Osteoblast (primary cell): ENCODE measurements at regions not wholly inside any gene's neighbourhood (a gene's known extent, or its start where the extent isn't known, plus 50 kb on each side); places are given as distances from the start of the nearest gene placed in this dataset.
A peak's percentile ranks its signal among the peaks of the same experiment; 100 is the strongest.
"Not testable (repeated sequence)": the region's sequence is repeated elsewhere in the genome, so short reads cannot be mapped to it uniquely, and the experiment has no call there.

Experiments
- DNase-seq: peaks from one replicate; pipeline ENCODE4 v3.0.0; 2011; ENCODE audit warnings: low spot score, mixed read lengths; ENCODE audit not compliant: insufficient read length; ENCODE audit errors: missing footprints
- H2AFZ ChIP-seq: 2 replicates; pipeline ENCODE4 v1.6.0; 2011; ENCODE audit warnings: mild to moderate bottlenecking, low read length
- H3K27ac ChIP-seq: 2 replicates; pipeline ENCODE4 v1.5.1; 2011; ENCODE audit warnings: mild to moderate bottlenecking, low read depth, low read length, moderate library complexity
- H3K27me3 ChIP-seq: 2 replicates; pipeline ENCODE4 v1.6.0; 2012; ENCODE audit warnings: mild to moderate bottlenecking, control low read depth, inconsistent platforms, low read length, moderate library complexity; ENCODE audit not compliant: insufficient read depth
- H3K36me3 ChIP-seq: 2 replicates; pipeline ENCODE4 v1.5.1; 2011; ENCODE audit warnings: mild to moderate bottlenecking, low read length, control low read depth, moderate library complexity; ENCODE audit not compliant: insufficient read depth
- H3K4me1 ChIP-seq: 2 replicates; pipeline ENCODE4 v1.5.1; 2011; ENCODE audit warnings: mild to moderate bottlenecking, low read length, control low read depth, moderate library complexity; ENCODE audit not compliant: insufficient read depth
- H3K4me2 ChIP-seq: 2 replicates; pipeline ENCODE4 v1.6.0; 2011; ENCODE audit warnings: mild to moderate bottlenecking, low read length; ENCODE audit not compliant: insufficient read depth
- H3K4me3 ChIP-seq: fragments of 200-600 bp; sonication (generic); 3 replicates; pipeline ENCODE4 v1.5.1; 2012; ENCODE audit warnings: mild to moderate bottlenecking, low read length, inconsistent platforms; ENCODE audit not compliant: insufficient read depth
- H3K79me2 ChIP-seq: 2 replicates; pipeline ENCODE4 v1.6.0; 2012; ENCODE audit warnings: mild to moderate bottlenecking, low read length, control low read depth, inconsistent platforms; ENCODE audit not compliant: insufficient read depth
- H3K9me3 ChIP-seq: 2 replicates; pipeline ENCODE4 v1.5.1; 2011; ENCODE audit warnings: low read depth, low read length, control low read depth
- H4K20me1 ChIP-seq: 2 replicates; pipeline ENCODE4 v1.6.0; 2012; ENCODE audit warnings: mild to moderate bottlenecking, low read length, control low read depth; ENCODE audit not compliant: insufficient read depth
- TF ChIP-seq, protein P1 (sequence below): IDR thresholded peaks from 2 replicates; pipeline ENCODE4 v1.5.1; 2011; ENCODE audit warnings: mild to moderate bottlenecking, low read depth, low read length, moderate library complexity; ENCODE audit errors: extremely low read depth

DNA sequence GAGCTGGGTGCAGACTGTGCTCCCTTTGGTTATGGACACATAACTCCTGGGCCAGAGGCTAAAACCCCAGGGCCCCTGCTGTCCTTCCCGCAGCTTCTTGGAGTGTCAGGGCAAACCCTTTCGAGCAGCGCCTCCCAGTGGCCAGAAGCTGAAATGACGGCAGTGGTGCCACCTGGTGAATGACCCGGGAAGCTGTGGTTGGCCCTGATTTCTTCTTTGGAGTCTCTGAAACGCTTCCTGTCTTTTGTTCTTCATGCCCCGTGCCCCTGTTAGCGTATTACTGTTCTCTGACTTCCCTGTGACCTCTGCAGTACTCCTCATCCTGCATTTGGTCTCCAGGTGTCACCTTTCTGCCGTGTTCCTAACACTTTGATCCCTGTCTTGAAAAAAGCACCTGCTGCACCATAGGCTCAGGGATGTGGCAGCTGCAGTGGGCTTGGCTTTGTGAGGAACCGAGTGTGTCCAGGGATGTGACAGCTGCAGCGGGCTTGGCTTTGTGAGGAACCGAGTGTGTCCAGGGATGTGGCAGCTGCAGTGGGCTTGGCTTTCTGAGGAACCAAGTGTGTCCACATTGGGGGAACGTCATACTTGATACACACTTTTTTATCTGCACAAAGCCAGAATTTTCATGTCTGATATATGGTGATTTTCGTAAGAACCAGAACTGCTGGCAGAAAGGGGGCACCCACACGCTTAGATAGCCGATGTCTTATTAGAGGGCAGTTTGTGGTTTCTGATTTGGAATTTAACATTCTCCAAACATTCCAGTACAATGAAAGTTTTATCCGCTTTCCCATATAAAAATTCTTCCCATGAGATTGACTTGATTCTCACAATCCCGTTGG, 241.8 kb upstream of the FRG2C start:
- Histone ChIP-seq H3K4me2 (peak overlapping the region; percentile 28), H3K27ac (peak overlapping the region; percentile 81), H3K4me1 (peaks cover 11% of the 10 kb centered on the region), H3K36me3 (peaks cover 10% of the 10 kb centered on the region)
- H2AFZ ChIP-seq, DNase-seq, H3K9me3 ChIP-seq, H3K79me2 ChIP-seq, H3K27me3 ChIP-seq, H4K20me1 ChIP-seq, H3K4me3 ChIP-seq: not testable (repeated sequence)
- TF ChIP-seq, protein P1, sequence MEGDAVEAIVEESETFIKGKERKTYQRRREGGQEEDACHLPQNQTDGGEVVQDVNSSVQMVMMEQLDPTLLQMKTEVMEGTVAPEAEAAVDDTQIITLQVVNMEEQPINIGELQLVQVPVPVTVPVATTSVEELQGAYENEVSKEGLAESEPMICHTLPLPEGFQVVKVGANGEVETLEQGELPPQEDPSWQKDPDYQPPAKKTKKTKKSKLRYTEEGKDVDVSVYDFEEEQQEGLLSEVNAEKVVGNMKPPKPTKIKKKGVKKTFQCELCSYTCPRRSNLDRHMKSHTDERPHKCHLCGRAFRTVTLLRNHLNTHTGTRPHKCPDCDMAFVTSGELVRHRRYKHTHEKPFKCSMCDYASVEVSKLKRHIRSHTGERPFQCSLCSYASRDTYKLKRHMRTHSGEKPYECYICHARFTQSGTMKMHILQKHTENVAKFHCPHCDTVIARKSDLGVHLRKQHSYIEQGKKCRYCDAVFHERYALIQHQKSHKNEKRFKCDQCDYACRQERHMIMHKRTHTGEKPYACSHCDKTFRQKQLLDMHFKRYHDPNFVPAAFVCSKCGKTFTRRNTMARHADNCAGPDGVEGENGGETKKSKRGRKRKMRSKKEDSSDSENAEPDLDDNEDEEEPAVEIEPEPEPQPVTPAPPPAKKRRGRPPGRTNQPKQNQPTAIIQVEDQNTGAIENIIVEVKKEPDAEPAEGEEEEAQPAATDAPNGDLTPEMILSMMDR: peak; percentile 58

DNA sequence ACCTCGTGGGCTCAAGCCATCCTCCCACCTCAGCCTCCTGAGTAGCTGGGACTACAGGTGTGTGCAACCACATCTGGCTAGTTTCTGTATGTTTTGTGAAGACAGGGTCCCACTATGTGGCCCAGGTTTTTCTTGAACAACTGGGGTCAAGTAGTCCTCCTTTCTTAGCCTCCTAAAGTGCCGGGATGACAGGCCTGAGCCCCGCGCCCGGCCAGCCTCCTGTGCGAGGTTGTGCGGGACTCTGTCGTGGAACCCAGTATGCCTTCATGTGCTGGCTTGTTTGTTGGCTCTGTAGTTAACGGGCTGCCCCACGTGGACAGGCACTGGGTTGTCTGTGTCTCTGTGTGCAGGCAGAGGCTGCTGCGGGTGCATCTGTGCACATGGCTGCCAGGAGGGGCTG, 238.7 kb upstream of the FRG2C start:
- H3K9me3 ChIP-seq, H3K27ac ChIP-seq, H3K79me2 ChIP-seq, H2AFZ ChIP-seq, H3K4me2 ChIP-seq, H3K27me3 ChIP-seq, H3K4me3 ChIP-seq, DNase-seq: not testable (repeated sequence)
- peaks cover 30% of the 10 kb centered on the region for H3K36me3 ChIP-seq
- H4K20me1 ChIP-seq: peaks cover 13% of the 10 kb centered on the region
- peaks cover 22% of the 10 kb centered on the region for H3K4me1 ChIP-seq

DNA sequence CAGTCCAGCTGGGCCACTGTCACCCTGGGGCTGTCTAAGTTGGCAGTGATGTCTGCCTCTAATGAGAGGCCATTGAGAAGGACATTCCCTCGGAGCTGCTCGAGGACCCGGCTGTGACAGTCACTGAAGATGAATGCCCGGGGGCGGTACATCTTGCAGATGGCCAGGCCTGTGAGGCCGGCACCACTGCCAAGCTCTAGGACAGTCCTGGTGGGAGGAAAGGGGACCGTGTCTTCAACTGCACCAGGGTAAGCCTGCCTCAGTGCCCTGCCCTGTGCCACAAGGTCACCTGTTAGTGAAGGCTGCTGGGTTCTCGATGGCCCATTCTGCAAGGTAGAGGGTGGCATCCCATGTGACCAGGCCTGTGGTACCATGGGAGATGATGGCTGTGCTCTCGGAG, 236.6 kb upstream of the FRG2C start:
- not testable (repeated sequence) for H3K79me2 ChIP-seq, H3K9me3 ChIP-seq, H3K27ac ChIP-seq, H3K27me3 ChIP-seq, DNase-seq, H3K4me2 ChIP-seq, H3K4me3 ChIP-seq, H2AFZ ChIP-seq
- peaks cover 13% of the 10 kb centered on the region for H4K20me1 ChIP-seq
- peaks cover 36% of the 10 kb centered on the region for H3K36me3 ChIP-seq
- H3K4me1 ChIP-seq: peaks cover 28% of the 10 kb centered on the region

DNA sequence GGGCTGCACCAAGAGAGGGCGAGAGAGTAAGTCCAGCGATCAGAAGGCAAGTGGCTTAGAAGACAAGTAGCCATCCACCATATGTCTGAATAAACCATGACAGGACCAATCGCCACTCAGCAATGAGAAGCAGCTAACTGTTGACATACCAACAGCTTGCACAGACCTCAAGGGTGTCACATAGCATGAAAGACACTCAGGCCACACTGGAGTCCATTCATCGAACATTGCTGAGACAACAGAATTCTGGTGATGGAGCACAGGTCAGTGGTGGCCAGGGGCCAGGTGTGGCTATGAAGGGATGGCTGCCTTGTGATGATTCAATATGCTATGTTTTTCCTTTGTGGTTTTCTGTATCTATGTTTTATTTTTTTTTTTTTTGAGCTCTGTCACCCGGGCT, 236.2 kb upstream of the FRG2C start:
- Histone ChIP-seq H3K4me1 (peaks cover 25% of the 10 kb centered on the region), H4K20me1 (peaks cover 13% of the 10 kb centered on the region), H3K36me3 (peaks cover 36% of the 10 kb centered on the region)
- DNase-seq, H2AFZ ChIP-seq, H3K9me3 ChIP-seq, H3K79me2 ChIP-seq, H3K4me2 ChIP-seq, H3K4me3 ChIP-seq, H3K27ac ChIP-seq, H3K27me3 ChIP-seq: not testable (repeated sequence)

DNA sequence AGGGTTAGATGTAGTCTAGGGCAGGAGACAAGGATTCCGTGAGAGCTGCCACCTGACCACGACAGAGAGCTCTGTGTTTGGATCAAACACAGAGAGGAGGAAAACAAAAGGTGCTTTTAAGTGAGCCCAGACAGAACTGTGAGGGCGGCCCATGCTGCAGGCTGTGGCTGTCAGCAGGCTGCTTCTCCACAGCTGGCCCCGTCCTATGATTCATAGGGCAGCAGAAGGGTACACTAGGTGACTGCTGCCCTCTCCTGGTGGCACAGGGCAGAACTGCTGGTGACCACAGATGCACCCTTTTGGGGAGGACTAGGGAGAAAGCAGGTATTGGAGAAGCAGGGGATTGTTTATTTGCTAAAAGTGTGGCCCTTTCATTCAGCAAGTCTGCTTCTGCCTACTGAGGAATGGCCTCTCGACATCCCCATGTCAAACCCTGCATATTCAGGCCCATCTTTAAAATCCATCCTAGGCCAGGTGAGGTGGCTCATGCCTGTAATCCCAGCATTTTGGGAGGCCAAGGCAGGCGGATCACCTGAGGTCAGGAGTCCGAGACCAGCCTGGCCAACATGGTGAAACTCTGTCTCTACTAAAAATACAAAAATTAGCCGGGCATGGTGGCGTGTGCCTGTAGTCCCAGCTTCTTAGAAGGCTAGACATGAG, 234.4 kb upstream of the FRG2C start:
- not testable (repeated sequence) for H3K4me3 ChIP-seq, H3K4me2 ChIP-seq, H2AFZ ChIP-seq, H3K9me3 ChIP-seq, H3K79me2 ChIP-seq, H3K27me3 ChIP-seq
- Histone ChIP-seq H4K20me1 (peaks cover 13% of the 10 kb centered on the region), H3K4me1 (peaks cover 33% of the 10 kb centered on the region), H3K36me3 (peaks cover 32% of the 10 kb centered on the region), H3K27ac (peak overlapping the region; percentile 48)
- TF ChIP-seq, protein P1: peak; percentile 67
- DNase-seq: peak; percentile 81

DNA sequence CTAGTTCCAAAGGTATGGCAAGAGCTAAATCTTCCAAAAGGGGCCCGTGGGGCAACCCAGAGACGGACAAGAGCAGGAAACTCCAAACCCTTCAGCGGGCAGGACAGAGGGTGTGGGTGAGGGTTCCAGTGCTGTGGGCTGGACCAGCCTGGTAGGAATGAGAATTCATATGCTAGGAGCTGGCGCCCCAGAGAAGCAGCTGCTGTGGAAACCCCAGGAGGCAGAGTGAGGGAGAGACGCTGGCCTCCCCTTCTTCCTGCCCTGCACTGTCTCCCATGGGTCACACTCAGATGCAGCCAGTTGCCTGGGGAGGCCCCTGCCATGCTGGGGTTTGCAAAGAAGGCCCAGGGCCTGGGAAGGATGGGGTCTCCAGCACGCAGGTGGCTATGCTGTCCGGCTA, 233.7 kb upstream of the FRG2C start:
- not testable (repeated sequence) for H3K4me3 ChIP-seq, H3K79me2 ChIP-seq, H3K9me3 ChIP-seq, H3K27me3 ChIP-seq, H2AFZ ChIP-seq, DNase-seq, H3K4me2 ChIP-seq, H3K27ac ChIP-seq
- peaks cover 13% of the 10 kb centered on the region for H4K20me1 ChIP-seq
- H3K36me3 ChIP-seq: peaks cover 32% of the 10 kb centered on the region
- H3K4me1 ChIP-seq: peaks cover 33% of the 10 kb centered on the region

DNA sequence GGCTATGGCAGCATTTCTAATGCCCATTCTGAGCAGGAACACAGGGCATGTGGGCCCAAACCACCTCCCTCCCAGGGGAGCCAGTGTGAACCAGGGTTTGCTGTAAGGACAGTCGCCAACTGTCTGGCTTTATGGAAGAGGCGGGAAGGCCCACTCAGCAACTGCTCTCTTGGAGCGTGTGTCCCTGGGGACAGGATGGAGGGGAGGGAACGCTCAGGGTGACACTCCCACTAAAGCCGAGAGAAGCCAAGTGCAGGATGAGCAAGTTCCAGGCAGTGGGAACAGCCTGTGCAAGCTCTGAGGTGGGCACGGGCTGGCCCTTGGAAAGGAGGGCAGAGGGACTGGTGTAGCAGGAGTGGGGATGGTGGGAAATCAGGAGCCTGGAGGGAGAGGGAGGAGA, 233.0 kb upstream of the FRG2C start:
- Histone ChIP-seq H3K4me1 (peaks cover 33% of the 10 kb centered on the region), H4K20me1 (peaks cover 13% of the 10 kb centered on the region), H3K36me3 (peaks cover 26% of the 10 kb centered on the region)
- not testable (repeated sequence) for H2AFZ ChIP-seq, H3K9me3 ChIP-seq, H3K4me3 ChIP-seq, H3K27me3 ChIP-seq, H3K27ac ChIP-seq, H3K79me2 ChIP-seq, H3K4me2 ChIP-seq, DNase-seq
